GM12878 (cell line): ENCODE measurements at regions not wholly inside any gene's neighbourhood (a gene's known extent, or its start where the extent isn't known, plus 50 kb on each side); places are given as distances from the start of the nearest gene placed in this dataset.

Source experiments
- ATAC-seq: fragments of 200-7000 bp; cut with Tn5 transposase; 3 replicates; pipeline ENCODE4 v1.9.1; 2020; ENCODE audit warnings: mild to moderate bottlenecking, moderate library complexity
- BruUV-seq: library from RNA; stranded (reverse); fragments of 400-500 nt; replicated peaks from 2 replicates; lab custom pipeline; 2021; lab: Mats Ljungman, UMichigan
- CTCF ChIA-PET: fragments of 300-600 bp; sonication (Branson Sonifier 250); formaldehyde crosslinking; extraction: SDS; loops from one replicate; lab custom pipeline; 2021; ENCODE audit warnings: inconsistent platforms; lab: Yijun Ruan, JAX
- POLR2A ChIA-PET: fragments of 350-600 bp; formaldehyde crosslinking; extraction: SDS; loops from one replicate; lab custom pipeline; 2021; ENCODE audit warnings: inconsistent platforms; lab: Charles Lee
- RAD21 ChIA-PET: fragments of 300-600 bp; sonication (Branson Sonifier 250); formaldehyde crosslinking; loops from one replicate; lab custom pipeline; 2023; ENCODE audit warnings: antibody characterized with exemption; ENCODE audit not compliant: unreplicated experiment; lab: Charles Lee
- SMC1A ChIA-PET: fragments of 300-600 bp; sonication (Branson Sonifier 250); formaldehyde crosslinking; loops from one replicate; lab custom pipeline; 2023; ENCODE audit not compliant: unreplicated experiment, uncharacterized antibody; lab: Charles Lee
- DNase-seq: peaks from one replicate; pipeline ENCODE4 v3.0.0-alpha.2; 2011; ENCODE audit warnings: low read depth, low spot score
- FAIRE-seq: peaks from 3 replicates; lab custom pipeline; 2011; peaks lifted over from hg19 to GRCh38; lab: Jason Lieb, UNC
- H2AFZ ChIP-seq: 2 replicates; pipeline ENCODE4 v1.6.0; 2011; ENCODE audit warnings: low read depth, low read length, control low read depth; ENCODE audit not compliant: control insufficient read depth
- H3K27ac ChIP-seq: 2 replicates; pipeline ENCODE4 v1.5.1; 2011; ENCODE audit warnings: control low read depth; ENCODE audit not compliant: control insufficient read depth, insufficient read depth
- H3K27me3 ChIP-seq, 2 experiments: replicated peaks in 1 of 2; 2 replicates each; pipeline versions ENCODE4 v1.6.0 to v1.6.1; 2011; ENCODE audit warnings: low read length in 1 of 2; ENCODE audit not compliant: control insufficient read depth in 2 of 2, insufficient read depth in 2 of 2
- H3K36me3 ChIP-seq, 2 experiments: 2 replicates each; pipeline ENCODE4 v1.5.1; 2011; ENCODE audit warnings: low read length in 1 of 2; ENCODE audit not compliant: control insufficient read depth in 2 of 2, insufficient read depth in 2 of 2
- H3K4me1 ChIP-seq: 2 replicates; pipeline ENCODE4 v1.6.1; 2011; ENCODE audit warnings: mild to moderate bottlenecking, low read length, moderate library complexity, mixed read lengths; ENCODE audit not compliant: control insufficient read depth, insufficient read depth
- H3K4me2 ChIP-seq: 2 replicates; pipeline ENCODE4 v1.6.0; 2011; ENCODE audit warnings: control low read depth; ENCODE audit not compliant: control insufficient read depth, insufficient read depth
- H3K4me3 ChIP-seq: fragments of 200-600 bp; sonication (generic); 2 replicates; pipeline ENCODE4 v1.5.1; 2016
- H3K79me2 ChIP-seq: 2 replicates; pipeline ENCODE4 v1.6.0; 2011; ENCODE audit warnings: low read length; ENCODE audit not compliant: control insufficient read depth, insufficient read depth
- H3K9ac ChIP-seq: 2 replicates; pipeline ENCODE4 v1.8.0; 2011; ENCODE audit warnings: low read length, control low read depth, mixed read lengths; ENCODE audit not compliant: control insufficient read depth, insufficient read depth
- H3K9me3 ChIP-seq: replicated peaks from 3 replicates; pipeline ENCODE4 v1.5.1; 2011; ENCODE audit warnings: mild to moderate bottlenecking, low read length; ENCODE audit not compliant: control insufficient read depth, insufficient read depth
- H4K20me1 ChIP-seq: 2 replicates; pipeline ENCODE4 v1.6.0; 2011; ENCODE audit not compliant: control insufficient read depth, insufficient read depth
- ETV6 ChIP-seq, 2 experiments: fragments of 450-650 bp in 1 of 2; IDR thresholded peaks in 1 of 2; conservative IDR thresholded peaks in 1 of 2; 2 replicates each; pipeline ENCODE4 v1.6.1; 2014; ENCODE audit warnings: antibody characterized with exemption in 1 of 2, borderline replicate concordance in 1 of 2, low read depth in 1 of 2, mild to moderate bottlenecking in 1 of 2, moderate library complexity in 1 of 2
- GABPA ChIP-seq: IDR thresholded peaks from 2 replicates; pipeline ENCODE4 v1.6.1; 2014; ENCODE audit warnings: antibody characterized with exemption, low read depth, mild to moderate bottlenecking, inconsistent platforms
- POLR2AphosphoS2 ChIP-seq: IDR thresholded peaks from 2 replicates; pipeline ENCODE4 v1.6.1; 2011; ENCODE audit warnings: low read depth, mild to moderate bottlenecking, low read length, improper control_type of control experiment, moderate library complexity
- RAD21 ChIP-seq: IDR thresholded peaks from 2 replicates; pipeline ENCODE4 v1.6.1; 2011; ENCODE audit warnings: mild to moderate bottlenecking, low read depth, low read length, moderate library complexity; ENCODE audit not compliant: insufficient read depth
- SRF ChIP-seq, 2 experiments: IDR thresholded peaks; 2 replicates each; pipeline ENCODE4 v1.6.1; 2011; ENCODE audit warnings: low read depth in 2 of 2, low read length in 2 of 2, mild to moderate bottlenecking in 1 of 2, moderate library complexity in 1 of 2
- SUPT20H ChIP-seq: IDR thresholded peaks from 2 replicates; pipeline ENCODE4 v1.6.1; 2011; ENCODE audit warnings: low read depth, mild to moderate bottlenecking, low read length, moderate library complexity, borderline replicate concordance; ENCODE audit not compliant: control insufficient read depth
- ZBTB11 ChIP-seq: fragments of 450-650 bp; formaldehyde crosslinking; IDR thresholded peaks from 2 replicates; pipeline ENCODE4 v1.5.0; 2022; ENCODE audit warnings: mild to moderate bottlenecking, missing genetic modification characterization
- ZNF384 ChIP-seq: IDR thresholded peaks from 2 replicates; pipeline ENCODE4 v1.6.1; 2012; ENCODE audit warnings: low read depth, mild to moderate bottlenecking, low read length, improper control_type of control experiment, borderline replicate concordance
- ZNF622 ChIP-seq: fragments of 450-650 bp; IDR thresholded peaks from 2 replicates; pipeline ENCODE4 v1.6.1; 2017; ENCODE audit warnings: mild to moderate bottlenecking, inconsistent platforms
- WGBS: methylation state at CpG from one replicate; pipeline ENCODE4 v1.1.6; 2016; ENCODE audit warnings: low lambda C conversion rate; ENCODE audit not compliant: insufficient replicate concordance, insufficient coverage; ENCODE audit errors: missing lambda C conversion rate; 5-methylcytosine and 5-hydroxymethylcytosine counted together
- in situ Hi-C: fragments of 300-500 bp; cut with MboI; formaldehyde crosslinking; loops from 9 replicates; pipeline ENCODE4 v1.14.3; 2018; ENCODE audit warnings: mixed read lengths
- intact Hi-C: fragments of 100-400 bp; cut with micrococcal nuclease; formaldehyde crosslinking; loops from one replicate; pipeline ENCODE4 v1.14.2; 2022; ENCODE audit not compliant: unreplicated experiment

- no TSS peak for BruUV-seq
- ChIA-PET RAD21 (no interaction called here), POLR2A (no interaction called here), CTCF (no interaction called here), SMC1A (no interaction called here)
- H4K20me1 ChIP-seq: no peaks in the 10 kb centered on the region
- H3K4me3 ChIP-seq: no peak overlapping the region
- no peaks in the 10 kb centered on the region; the same call in 1 of the 3 replicates for H3K9me3 ChIP-seq
- 27% methylated on average over 3 of the region's 3 CpGs for WGBS
- no peaks in the 10 kb centered on the region for H3K79me2 ChIP-seq
- H3K27ac ChIP-seq: no peak overlapping the region
- no peaks in the 10 kb centered on the region for H3K36me3 ChIP-seq
- no peak for ATAC-seq
- no peak overlapping the region for H3K4me2 ChIP-seq
- in situ Hi-C loops: no loop called here
- intact Hi-C loops: no loop called here
- no peak for DNase-seq
- no peak overlapping the region for H2AFZ ChIP-seq
- H3K9ac ChIP-seq: no peak overlapping the region
- H3K4me1 ChIP-seq: no peaks in the 10 kb centered on the region
- TF ChIP-seq ZBTB11 (no peak), ZNF622 (no peak), POLR2AphosphoS2 (no peak), ETV6 (conservative IDR thresholded peaks at IDR 0.05 in 1 of 2, IDR thresholded peaks at IDR 0.05 in 1 of 2; ENCODE audit: borderline replicate concordance in 1 of 2, low read depth in 1 of 2) (no peak), RAD21 (no peak), SUPT20H (no peak), SRF (IDR thresholded peaks at IDR 0.05; ENCODE audit: low read depth in 2 of 2, low read length in 2 of 2) (no peak), GABPA (no peak), ZNF384 (no peak)
- no peak for FAIRE-seq
- H3K27me3 ChIP-seq: no peaks in the 10 kb centered on the region
Measured at GRCh38 chr22:47335958-47336357, 573.5 kb downstream of the TBC1D22A start.
